Ramos (cell line): ENCODE measurements at regions not wholly inside any gene's neighbourhood (a gene's known extent, or its start where the extent isn't known, plus 50 kb on each side); places are given as distances from the start of the nearest gene placed in this dataset.

Source experiments
- in situ Hi-C: fragments of 300-500 bp; cut with MboI; formaldehyde crosslinking; loops from one replicate; pipeline ENCODE4 v1.14.3; 2022; ENCODE audit warnings: low sequenced_read_pairs; ENCODE audit not compliant: unreplicated experiment

GRCh38 chr16:35344012-35344762 is 1884.8 kb downstream of the TP53TG3F start:
- in situ Hi-C loops, result no loop called here

DNA sequence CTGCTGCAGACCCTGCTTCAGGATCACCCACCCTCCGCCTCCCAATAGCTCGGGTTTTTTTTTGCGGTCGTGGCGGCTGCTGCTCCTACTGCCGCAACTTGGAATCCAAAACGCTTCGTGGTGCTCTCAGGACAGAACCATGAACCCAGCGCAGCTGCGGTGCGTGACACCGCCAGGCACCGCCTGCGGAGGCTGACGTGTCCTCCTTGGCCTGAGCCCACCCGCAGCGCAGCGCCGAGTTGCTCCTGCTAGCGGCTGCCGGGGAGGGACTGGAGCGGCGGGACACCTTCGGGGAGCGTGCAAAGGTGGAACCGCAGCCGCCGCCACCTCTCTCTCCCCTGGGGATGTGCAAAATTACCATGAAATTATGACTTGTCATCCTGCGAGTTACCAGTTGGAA is 1893.0 kb downstream of the TP53TG3F start:
- in situ Hi-C loops, result no loop called here

DNA sequence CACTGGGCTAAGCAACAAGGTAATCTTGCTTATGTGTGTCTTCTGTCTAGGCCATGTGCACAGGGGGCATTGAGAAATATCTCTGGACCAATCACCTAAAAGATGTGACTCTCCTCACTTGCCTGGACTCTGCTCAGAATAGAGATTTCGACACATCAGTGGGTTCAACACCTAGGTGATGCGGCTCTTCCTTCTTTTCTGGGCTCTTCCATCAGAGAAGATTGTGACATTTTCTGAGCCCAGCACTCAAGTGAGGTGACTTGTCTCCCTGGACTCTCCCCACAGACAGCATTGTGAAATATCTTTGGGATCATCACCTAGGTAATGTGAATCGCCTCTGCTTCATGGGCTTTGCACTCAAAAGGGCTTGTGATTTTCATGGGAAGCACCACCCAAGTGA is 1904.1 kb downstream of the TP53TG3F start:
- in situ Hi-C loops, result no loop called here

DNA sequence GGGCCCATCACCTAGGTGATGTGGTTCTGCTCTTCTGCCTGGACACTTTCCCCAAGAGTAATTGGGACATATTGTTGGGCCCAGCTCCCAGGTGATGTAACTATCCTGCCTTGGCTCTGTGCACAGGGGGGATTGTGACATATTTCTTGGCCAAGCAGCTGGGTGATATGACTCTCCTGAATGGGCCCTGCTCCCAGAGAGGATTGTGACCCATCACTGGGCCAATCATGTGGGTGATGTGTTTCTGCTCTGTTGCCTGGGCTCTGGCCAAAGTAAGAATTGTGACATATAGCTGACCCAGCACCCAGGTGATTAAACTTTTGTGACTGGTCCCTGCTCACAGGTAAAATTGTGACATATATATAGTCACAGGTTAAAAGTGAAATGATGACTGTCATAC is 1904.9 kb downstream of the TP53TG3F start:
- in situ Hi-C loops, result no loop called here

DNA sequence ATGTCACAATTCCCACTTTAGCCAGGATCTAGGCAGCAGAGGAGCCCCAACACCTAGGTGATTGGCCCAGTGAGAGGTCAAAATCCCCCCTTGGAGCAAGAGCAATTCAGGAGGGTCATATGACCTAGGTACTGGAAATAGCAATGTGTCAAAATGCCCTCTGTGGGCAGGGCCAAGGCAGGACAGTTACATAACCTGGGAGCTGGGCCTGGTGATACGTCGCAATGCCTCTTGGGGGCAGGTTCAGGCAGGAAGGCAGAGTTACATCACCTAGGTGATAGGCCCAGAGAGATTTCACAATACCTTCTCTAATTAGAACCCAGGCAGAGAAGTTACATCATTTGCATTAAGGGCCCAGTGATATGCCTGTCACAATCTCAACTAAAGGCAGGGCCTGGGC is 1906.3 kb downstream of the TP53TG3F start:
- in situ Hi-C loops, result no loop called here

GRCh38 chr16:35370617-35371016 is 1911.2 kb downstream of the TP53TG3F start:
- in situ Hi-C loops, result no loop called here

- in situ Hi-C loops, result no loop called here
Measured at GRCh38 chr16:35377142-35377541, 1917.7 kb downstream of the TP53TG3F start.

DNA sequence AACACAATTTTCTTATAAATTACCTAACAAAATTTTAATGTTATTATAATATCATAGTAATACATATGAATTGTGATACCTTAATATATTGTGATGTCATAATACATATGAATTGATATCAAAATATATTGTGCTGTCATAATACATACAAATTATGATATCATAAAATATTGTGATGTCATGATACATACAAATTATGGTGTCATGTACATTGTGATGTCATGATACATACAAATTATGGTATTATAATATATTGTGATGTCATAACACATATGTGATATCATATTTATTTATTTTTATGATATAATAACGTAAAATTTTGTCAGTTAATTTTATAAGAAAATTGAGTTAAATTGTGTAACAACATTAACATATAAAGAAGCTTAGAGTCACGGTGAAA is 1927.2 kb downstream of the TP53TG3F start:
- in situ Hi-C loops, result no loop called here

DNA sequence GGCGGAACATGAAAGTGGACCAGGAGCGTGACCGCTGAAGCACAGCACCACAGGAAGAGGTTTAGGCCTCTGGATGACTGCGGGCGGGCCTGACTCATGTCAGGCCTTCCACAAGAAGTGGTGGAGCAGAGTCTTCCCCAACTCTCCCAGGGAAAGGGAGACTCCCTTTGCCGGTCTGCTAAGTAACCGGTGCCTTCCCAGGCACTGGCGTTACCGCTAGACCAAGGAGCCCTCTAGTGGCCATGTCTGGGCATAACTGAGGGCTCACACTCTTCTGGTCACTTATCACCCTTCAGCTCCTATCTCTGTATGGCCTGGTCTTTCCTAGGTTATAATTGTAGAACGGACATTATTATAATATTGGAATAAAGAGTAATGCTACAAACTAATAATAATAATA is 1931.9 kb downstream of the TP53TG3F start:
- in situ Hi-C loops, result no loop called here

GRCh38 chr16:35398180-35398579 is 1938.8 kb downstream of the TP53TG3F start:
- in situ Hi-C loops, result no loop called here

- in situ Hi-C loops, result no loop called here
Measured at GRCh38 chr16:35399133-35399532, 1939.7 kb downstream of the TP53TG3F start.

DNA sequence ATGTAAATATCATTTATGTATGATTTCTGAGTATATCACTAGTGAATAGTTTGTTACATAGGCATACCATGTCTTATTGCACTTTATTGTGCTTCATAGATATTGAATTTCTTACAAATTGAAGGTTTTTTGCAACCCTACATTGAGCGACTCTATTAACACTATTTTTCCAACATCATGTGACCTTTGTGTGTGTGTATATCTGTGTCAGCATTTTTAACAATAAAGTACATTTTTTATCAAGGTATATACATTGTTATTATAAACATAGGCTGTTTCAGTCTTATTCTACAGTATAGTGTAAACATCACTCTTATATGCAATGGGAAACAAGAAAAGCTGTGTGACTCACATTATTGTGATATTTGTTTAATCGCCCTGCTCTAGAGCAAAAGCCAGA is 1944.9 kb downstream of the TP53TG3F start:
- in situ Hi-C loops, result no loop called here

GRCh38 chr16:35405526-35405925 is 1946.1 kb downstream of the TP53TG3F start:
- in situ Hi-C loops, result no loop called here

- in situ Hi-C loops, result no loop called here
Measured at GRCh38 chr16:35409503-35409902, 1950.1 kb downstream of the TP53TG3F start.

DNA sequence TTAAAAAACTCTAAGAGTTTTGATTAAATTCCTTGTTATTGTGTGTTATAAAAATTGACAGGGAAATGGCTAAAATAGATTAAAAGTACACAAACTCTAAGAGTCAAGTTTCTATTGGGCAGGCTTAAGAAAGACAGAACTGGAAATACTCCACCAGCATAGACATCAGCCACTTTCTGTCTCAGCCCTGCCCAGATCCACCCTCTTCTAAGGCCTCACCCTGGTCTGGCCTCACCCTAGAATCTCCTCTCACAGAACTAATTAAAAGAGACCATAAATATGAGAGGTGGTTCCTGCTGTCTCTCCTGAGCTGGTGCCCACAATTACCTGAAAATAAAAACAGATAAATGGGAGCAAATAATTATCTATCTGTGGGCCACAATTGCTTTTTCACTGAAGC is 1951.0 kb downstream of the TP53TG3F start:
- in situ Hi-C loops, result no loop called here

DNA sequence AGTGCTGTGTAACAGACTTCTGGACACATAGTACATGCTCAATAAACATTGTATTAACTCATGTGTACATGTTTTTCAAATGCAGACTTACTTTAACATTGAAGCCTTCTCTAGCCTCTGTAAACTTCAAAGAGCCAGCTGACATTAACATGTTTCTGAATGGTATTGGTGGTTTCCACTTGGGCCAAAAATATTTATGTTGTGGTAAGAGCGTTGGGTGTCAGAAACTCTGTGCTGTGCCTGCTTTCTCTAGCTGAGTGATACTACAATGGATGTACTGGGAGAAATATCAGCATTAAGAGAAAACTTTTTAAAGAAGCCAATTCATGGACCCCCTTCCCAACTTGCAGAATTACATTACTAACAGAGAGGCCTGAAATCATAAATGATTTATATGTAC is 1951.7 kb downstream of the TP53TG3F start:
- in situ Hi-C loops, result no loop called here

DNA sequence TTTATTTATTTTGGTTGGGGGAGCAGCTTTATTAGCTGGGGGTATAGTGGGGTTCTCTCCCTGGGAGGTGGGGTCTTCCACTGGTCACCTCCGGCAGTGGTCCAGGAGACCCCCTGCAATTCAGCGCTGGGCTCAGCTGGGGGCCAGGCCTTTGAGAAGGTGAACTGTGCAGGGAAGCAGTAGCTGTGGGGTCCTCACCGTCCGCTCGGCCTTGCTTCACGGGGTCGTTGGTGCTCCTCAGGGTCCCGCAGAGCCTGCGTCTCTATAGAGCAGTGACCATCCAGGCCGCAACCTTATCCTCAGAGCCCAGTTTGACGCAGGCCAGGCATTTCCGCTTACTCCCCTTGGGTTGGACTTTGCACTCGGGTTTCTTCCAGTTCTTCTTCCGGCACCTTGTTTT is 1954.7 kb downstream of the TP53TG3F start:
- in situ Hi-C loops, result no loop called here

DNA sequence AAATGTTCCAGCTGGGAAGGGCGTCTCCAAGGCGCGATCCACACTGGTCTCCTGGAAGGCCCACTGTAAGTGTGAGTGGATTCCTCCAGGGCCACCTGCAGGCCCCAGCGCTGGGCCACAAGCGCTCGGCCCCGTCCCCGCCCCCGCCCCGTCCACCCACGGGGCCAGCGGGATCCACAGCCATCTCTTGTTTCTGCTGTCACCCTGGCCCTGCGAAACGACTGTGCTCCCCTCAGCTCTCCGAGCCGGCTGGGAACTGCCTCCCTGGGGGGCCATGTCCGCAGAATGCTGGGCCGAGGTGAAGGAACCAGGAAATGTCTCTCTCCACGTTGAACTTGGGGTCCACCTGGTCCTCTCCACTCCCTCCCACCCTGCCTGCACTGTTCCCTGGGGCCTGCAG is 1955.2 kb downstream of the TP53TG3F start:
- in situ Hi-C loops, result no loop called here

- in situ Hi-C loops, result no loop called here
Measured at GRCh38 chr16:35425270-35425669, 1965.9 kb downstream of the TP53TG3F start.

DNA sequence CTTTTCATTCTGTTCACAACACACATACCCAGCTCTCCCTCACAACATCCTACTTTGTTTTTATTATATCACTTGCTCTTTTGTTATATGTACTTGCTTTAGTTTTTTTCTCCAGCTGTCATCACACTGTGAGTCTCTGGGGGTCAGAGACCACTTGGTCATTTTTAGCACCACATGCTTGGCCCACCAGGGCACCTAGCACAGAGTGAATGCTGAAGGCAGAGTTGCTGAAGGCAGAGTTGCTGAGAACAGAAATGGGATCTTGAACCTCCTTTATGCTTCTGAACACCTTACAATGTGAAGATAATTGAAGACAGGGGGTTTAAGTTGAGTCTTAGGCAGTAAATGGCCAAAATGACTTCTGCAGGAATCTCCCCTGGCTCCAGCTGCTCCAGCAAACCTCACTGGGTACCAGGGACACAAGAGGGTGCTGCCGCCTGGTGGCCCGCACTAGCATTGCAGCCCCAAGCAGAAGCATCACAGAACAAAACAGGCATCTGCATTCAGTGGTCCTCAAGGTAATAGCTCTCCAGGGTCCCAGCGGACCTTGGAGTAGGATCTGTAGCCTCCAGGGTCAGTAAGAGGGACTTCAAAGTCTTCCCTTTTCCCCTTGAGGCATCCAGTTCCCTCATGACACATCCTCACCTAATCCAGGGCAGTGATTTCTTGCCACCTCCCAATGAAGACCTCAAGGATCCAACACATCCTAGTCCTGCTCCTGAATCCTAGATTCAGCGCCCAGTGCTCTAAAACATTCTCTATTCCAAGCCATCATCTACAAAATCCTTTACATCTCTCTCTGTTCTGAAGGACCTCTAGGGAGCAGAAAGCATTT is 1972.6 kb downstream of the TP53TG3F start:
- in situ Hi-C loops, result loop anchor here (10.0 kb wide), 1 partner anchor 63 kb away; no protein-coding TSS in a partner anchor

DNA sequence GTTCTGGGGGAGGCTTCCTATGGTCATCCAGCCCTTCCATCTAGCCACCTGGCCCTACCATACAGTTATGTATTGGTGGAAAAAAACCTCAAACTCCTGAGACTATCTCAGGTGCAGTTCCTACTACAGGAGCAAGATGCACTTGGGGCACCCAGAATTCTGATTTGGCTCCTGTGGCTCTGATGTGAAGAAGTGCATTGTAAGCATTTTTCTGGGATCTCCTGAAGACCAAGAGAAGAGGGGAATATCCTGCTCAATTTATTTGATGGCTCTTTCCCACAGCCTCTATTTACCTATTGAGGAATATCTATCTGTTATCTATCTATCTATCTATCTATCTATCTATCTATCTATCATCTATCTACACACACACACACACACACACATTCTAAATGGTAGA is 1981.5 kb downstream of the TP53TG3F start:
- in situ Hi-C loops, result no loop called here
